Suppressor macrophage treated with lipopolysaccharide for 4 hours (primary cell): ENCODE measurements at regions not wholly inside any gene's neighbourhood (a gene's known extent, or its start where the extent isn't known, plus 50 kb on each side); places are given as distances from the start of the nearest gene placed in this dataset.

ENCODE experiments used
- DNase-seq: peaks from one replicate; pipeline ENCODE4 v3.0.0-alpha.2; 2020

- DNase-seq, result no peak
Observed at GRCh38 chr18:53606792-53607191, 617.7 kb downstream of the MBD2 start.

- DNase-seq, result no peak
Observed at GRCh38 chr18:53605198-53605597, 619.3 kb downstream of the MBD2 start.

DNA sequence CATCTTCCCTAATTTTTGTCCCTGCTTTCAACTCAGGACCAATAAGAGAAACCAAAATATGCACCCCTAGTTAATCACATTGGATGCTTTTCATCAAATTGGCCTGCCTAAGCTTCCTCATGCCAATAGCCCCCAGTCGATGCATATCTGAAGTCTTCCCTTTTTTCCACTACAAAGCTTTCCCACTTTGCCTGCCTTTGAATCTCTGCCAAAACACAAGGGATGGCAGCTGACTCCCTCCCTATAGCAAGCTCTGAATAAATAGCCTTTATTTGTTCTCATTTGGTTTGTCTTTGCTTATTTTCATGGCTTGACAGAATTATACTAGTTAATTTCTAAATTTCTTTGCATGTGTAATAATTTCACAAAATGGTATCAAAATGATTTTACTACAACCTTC is 621.2 kb downstream of the MBD2 start:
- DNase-seq, result no peak

GRCh38 chr18:53601344-53601743 is 623.1 kb downstream of the MBD2 start:
- DNase-seq, result no peak

- DNase-seq, result no peak
Observed at GRCh38 chr18:53586923-53587322, 637.5 kb downstream of the MBD2 start.
